IPS-20b (cell line): ENCODE measurements at regions not wholly inside any gene's neighbourhood (a gene's known extent, or its start where the extent isn't known, plus 50 kb on each side); places are given as distances from the start of the nearest gene placed in this dataset.

Experiments
- H3K27ac ChIP-seq: one replicate; pipeline ENCODE4 v1.5.1; 2013; ENCODE audit warnings: low read length
- H3K27me3 ChIP-seq: 2 replicates; pipeline ENCODE4 v1.6.1; 2013; ENCODE audit warnings: mild to moderate bottlenecking, low read length, inconsistent platforms; ENCODE audit not compliant: insufficient read depth
- H3K36me3 ChIP-seq: 2 replicates; pipeline ENCODE4 v1.6.1; 2013; ENCODE audit warnings: low read depth, mild to moderate bottlenecking, inconsistent platforms, low read length, moderate library complexity; ENCODE audit not compliant: insufficient read depth
- H3K4me1 ChIP-seq: 2 replicates; pipeline ENCODE4 v1.6.1; 2013; ENCODE audit warnings: mild to moderate bottlenecking, control low read depth, inconsistent platforms, low read length, moderate library complexity; ENCODE audit not compliant: insufficient read depth
- H3K4me3 ChIP-seq: 2 replicates; pipeline ENCODE4 v1.5.1; 2013; ENCODE audit warnings: mild to moderate bottlenecking, low read length, inconsistent platforms
- H3K9ac ChIP-seq: 2 replicates; pipeline ENCODE4 v1.6.1; 2013; ENCODE audit warnings: low read depth, mild to moderate bottlenecking, inconsistent platforms, low read length, moderate library complexity
- H3K9me3 ChIP-seq: 2 replicates; pipeline ENCODE4 v1.6.1; 2013; ENCODE audit warnings: mild to moderate bottlenecking, low read depth, low read length, inconsistent platforms; ENCODE audit not compliant: insufficient read depth

DNA sequence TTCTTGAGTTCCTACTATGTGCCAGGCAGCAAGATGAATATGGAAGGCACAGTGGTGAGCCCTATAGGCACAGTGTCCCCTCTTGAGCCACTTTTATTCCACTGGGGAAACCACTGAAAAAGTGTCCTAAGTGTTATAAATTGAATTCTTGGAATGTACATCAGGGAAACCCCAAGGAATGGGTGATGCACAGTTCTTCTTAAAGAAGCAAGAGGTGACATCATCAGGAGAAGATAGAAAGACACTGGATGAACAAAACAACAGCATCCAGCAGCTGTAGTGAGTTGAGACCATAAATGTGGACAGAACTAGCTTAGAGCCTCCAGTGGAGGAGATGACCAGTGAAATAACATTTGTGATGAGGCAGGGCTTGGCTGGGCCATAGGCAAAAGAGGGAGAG, 199.2 kb upstream of the ANKRD55 start:
- Histone ChIP-seq H3K27me3 (no peaks in the 10 kb centered on the region), H3K9me3 (no peaks in the 10 kb centered on the region), H3K36me3 (no peaks in the 10 kb centered on the region), H3K4me3 (no peak overlapping the region), H3K27ac (no peak overlapping the region), H3K9ac (no peak overlapping the region), H3K4me1 (no peaks in the 10 kb centered on the region)

GRCh38 chr5:56430422-56430821, 197.3 kb upstream of the ANKRD55 start:
- no peaks in the 10 kb centered on the region for H3K36me3 ChIP-seq
- no peak overlapping the region for H3K27ac ChIP-seq
- H3K27me3 ChIP-seq: no peaks in the 10 kb centered on the region
- no peak overlapping the region for H3K4me3 ChIP-seq
- H3K9ac ChIP-seq: no peak overlapping the region
- H3K9me3 ChIP-seq: no peaks in the 10 kb centered on the region
- no peaks in the 10 kb centered on the region for H3K4me1 ChIP-seq

DNA sequence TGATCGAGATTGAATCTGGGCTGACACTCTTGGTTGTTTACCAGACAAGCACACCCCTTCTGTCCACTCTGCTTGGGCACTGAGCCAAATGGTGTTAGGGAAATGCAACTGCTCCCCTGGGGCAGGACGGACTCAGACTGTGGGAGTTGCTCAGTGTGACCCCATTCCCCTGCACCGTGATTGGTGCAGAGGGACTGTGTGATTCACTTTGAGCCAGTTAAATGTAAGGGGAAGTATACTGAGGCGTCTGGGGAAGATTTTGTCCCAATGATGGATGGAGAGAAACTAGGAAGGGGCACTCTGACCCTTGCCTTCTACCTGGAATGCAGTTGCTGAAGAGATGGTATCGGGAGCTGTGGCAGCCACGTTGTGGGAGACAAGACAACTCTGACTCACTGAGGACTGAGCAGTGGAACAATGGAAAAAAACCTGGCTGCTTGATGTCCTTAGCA, 196.0 kb upstream of the ANKRD55 start:
- no peak overlapping the region for H3K4me3 ChIP-seq
- H3K36me3 ChIP-seq: no peaks in the 10 kb centered on the region
- no peak overlapping the region for H3K27ac ChIP-seq
- H3K9ac ChIP-seq: no peak overlapping the region
- no peaks in the 10 kb centered on the region for H3K9me3 ChIP-seq
- no peaks in the 10 kb centered on the region for H3K4me1 ChIP-seq
- no peaks in the 10 kb centered on the region for H3K27me3 ChIP-seq

DNA sequence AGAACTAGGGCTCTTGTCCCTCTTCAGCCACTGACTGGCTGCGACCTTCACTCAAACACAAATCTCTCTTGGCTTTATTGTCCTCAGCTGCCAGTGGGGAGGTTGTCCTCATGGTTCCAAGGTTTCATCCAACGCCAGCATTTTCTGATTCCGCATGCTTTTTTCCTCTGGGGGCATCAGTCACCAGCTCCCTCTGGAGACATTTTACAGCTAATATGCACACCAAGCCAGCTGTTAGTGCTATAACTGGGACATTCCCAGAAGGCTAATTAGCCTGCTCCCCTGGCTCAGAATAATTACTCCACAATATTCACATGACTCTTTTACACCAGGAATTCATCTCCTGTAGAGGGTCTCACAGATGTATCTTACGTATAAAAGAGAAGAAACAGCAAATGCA, 193.6 kb upstream of the ANKRD55 start:
- H3K9ac ChIP-seq: no peak overlapping the region
- no peaks in the 10 kb centered on the region for H3K27me3 ChIP-seq
- no peaks in the 10 kb centered on the region for H3K4me1 ChIP-seq
- no peaks in the 10 kb centered on the region for H3K36me3 ChIP-seq
- H3K27ac ChIP-seq: no peak overlapping the region
- no peak overlapping the region for H3K4me3 ChIP-seq
- H3K9me3 ChIP-seq: peaks cover 6% of the 10 kb centered on the region; the same call in 1 of the 2 replicates

GRCh38 chr5:56422076-56422762, 189.1 kb upstream of the ANKRD55 start:
- H3K27me3 ChIP-seq: no peaks in the 10 kb centered on the region
- no peak overlapping the region for H3K4me3 ChIP-seq
- H3K9me3 ChIP-seq: peaks cover 6% of the 10 kb centered on the region
- H3K27ac ChIP-seq: no peak overlapping the region
- no peaks in the 10 kb centered on the region for H3K36me3 ChIP-seq
- H3K4me1 ChIP-seq: no peaks in the 10 kb centered on the region
- H3K9ac ChIP-seq: no peak overlapping the region

DNA sequence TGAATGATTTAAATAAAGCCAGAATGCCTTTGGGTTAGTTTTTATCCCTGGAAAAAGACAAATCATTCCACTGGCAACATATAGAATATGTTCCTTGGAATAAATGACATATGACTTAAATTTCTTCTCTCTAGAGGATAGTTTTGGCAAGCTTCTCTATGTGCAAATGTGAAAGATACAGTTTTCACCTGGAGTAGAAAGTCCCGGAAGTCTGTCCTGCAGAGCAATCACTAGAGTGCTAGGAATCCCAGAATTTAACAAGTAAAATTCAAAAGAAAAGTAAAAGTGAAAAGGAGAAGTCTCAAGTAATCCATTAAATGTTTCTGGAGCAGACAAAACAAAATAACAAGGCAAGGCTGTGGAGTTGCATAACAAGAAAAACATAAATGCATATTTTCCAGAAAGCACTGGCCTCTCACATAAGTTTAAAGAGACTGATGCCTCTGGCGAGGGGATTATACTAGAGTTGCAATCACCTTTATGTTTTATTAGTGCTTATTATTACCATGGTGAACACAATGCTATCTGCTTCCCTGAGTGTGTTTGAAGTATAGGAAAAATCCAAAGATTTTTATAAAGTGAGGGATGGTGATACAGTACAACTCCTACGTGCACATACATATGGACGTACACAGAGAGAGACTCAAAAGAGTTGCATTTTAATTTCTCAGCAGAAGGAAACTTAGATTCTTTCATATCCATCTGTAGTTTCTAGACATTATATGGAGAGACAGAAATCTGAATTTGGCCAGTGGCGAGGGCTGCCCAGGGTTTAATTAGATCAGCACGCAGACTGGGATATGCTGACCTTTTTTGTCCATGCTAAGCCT, 188.3 kb upstream of the ANKRD55 start:
- no peak overlapping the region for H3K4me3 ChIP-seq
- no peak overlapping the region for H3K27ac ChIP-seq
- H3K9me3 ChIP-seq: peaks cover 6% of the 10 kb centered on the region
- no peaks in the 10 kb centered on the region for H3K36me3 ChIP-seq
- no peaks in the 10 kb centered on the region for H3K27me3 ChIP-seq
- no peaks in the 10 kb centered on the region for H3K4me1 ChIP-seq
- no peak overlapping the region for H3K9ac ChIP-seq

DNA sequence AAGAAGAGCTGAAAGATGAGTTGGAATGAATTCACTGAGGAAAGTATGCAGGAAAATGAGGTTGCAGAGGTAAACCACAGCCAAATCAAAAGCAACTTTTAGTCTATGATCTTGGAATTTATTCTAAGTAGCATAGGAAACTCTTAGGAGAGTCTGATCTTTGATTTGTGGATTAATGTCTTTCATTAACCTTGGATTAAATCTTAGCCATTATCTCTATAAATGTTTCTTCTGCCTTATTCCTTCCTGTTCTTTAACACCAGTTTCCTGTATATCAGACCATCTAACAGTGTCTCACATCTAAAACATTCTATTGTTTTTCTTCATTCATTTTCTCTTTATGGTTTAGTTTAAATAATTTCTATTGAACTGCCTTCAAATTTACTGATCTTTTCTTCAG, 187.2 kb upstream of the ANKRD55 start:
- Histone ChIP-seq H3K36me3 (no peaks in the 10 kb centered on the region), H3K4me3 (no peak overlapping the region), H3K27me3 (no peaks in the 10 kb centered on the region), H3K27ac (no peak overlapping the region), H3K9me3 (peaks cover 6% of the 10 kb centered on the region), H3K4me1 (no peaks in the 10 kb centered on the region), H3K9ac (no peak overlapping the region)

GRCh38 chr5:56419667-56420066, 186.5 kb upstream of the ANKRD55 start:
- H3K36me3 ChIP-seq: no peaks in the 10 kb centered on the region
- no peak overlapping the region for H3K9ac ChIP-seq
- H3K9me3 ChIP-seq: peaks cover 6% of the 10 kb centered on the region
- H3K27me3 ChIP-seq: no peaks in the 10 kb centered on the region
- no peaks in the 10 kb centered on the region for H3K4me1 ChIP-seq
- H3K4me3 ChIP-seq: no peak overlapping the region
- H3K27ac ChIP-seq: no peak overlapping the region

DNA sequence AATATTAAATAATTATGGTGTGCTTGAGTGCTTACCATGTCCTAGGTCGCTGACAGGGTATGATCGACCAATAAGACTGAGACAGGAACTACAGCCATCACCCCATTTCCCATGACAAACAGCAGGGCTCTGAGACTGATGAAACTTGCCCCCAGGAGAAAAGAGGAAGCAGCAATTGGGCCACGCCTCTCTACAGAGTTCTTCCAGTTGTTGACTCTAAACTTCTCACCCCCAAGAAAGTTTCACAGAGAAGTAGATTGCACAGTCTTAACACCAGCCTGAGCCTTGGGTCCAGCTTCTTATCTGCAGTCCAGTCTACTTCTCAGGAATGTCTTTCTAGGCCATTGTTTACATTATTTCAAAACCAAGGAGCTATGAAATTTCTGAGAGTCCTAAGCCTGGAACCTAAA, 182.2 kb upstream of the ANKRD55 start:
- no peak overlapping the region for H3K9ac ChIP-seq
- H3K4me3 ChIP-seq: no peak overlapping the region
- no peaks in the 10 kb centered on the region for H3K36me3 ChIP-seq
- no peaks in the 10 kb centered on the region for H3K4me1 ChIP-seq
- no peaks in the 10 kb centered on the region; the same call in none of the 2 replicates for H3K9me3 ChIP-seq
- H3K27ac ChIP-seq: no peak overlapping the region
- no peaks in the 10 kb centered on the region for H3K27me3 ChIP-seq

DNA sequence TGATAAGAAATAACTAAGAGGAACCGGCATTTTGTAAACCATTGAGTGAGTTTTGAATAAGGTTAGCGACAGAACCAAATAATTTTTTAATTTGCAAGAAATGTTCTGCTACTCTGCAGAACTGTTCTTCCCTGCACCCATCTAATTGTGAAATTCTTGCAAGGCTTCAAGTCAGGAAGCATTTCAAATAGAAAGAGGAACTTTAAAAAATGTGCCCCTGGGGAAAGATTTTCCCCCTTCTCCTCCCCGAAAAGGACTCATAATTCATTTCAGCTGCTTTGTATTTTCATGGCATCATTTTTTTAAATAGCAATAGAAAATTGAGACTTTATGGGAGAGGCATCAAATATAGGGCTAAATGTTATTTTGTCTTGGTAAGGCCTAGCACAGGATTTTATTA, 180.9 kb upstream of the ANKRD55 start:
- Histone ChIP-seq H3K36me3 (no peaks in the 10 kb centered on the region), H3K9ac (no peak overlapping the region), H3K9me3 (no peaks in the 10 kb centered on the region; the same call in 1 of the 2 replicates), H3K27ac (no peak overlapping the region), H3K4me3 (no peak overlapping the region), H3K4me1 (no peaks in the 10 kb centered on the region), H3K27me3 (no peaks in the 10 kb centered on the region)

- Histone ChIP-seq H3K9ac (no peak overlapping the region), H3K4me1 (no peaks in the 10 kb centered on the region), H3K4me3 (no peak overlapping the region), H3K36me3 (no peaks in the 10 kb centered on the region), H3K27ac (no peak overlapping the region), H3K27me3 (no peaks in the 10 kb centered on the region), H3K9me3 (no peaks in the 10 kb centered on the region)
These were observed 180.4 kb upstream of the ANKRD55 start for GRCh38 chr5:56413546-56413945.
